DMS53 treated with DMSO at 0.1 percent for 48 hours (cell line): ENCODE measurements at regions not wholly inside any gene's neighbourhood (a gene's known extent, or its start where the extent isn't known, plus 50 kb on each side); places are given as distances from the start of the nearest gene placed in this dataset.
A peak's percentile ranks its signal among the peaks of the same experiment; 100 is the strongest.
"Not testable (repeated sequence)": the region's sequence is repeated elsewhere in the genome, so short reads cannot be mapped to it uniquely, and the experiment has no call there.

Experiments
- DNase-seq: peaks from one replicate; lab custom pipeline; 2025; ENCODE audit not compliant: unreplicated experiment; lab: John Stamatoyannopoulos, UW

GRCh38 chr3:80994767-80995166, 766.7 kb downstream of the GBE1 start:
- no peak for DNase-seq

- DNase-seq = peak; percentile 6
Measured at GRCh38 chr3:80994085-80994665, 767.3 kb downstream of the GBE1 start.

GRCh38 chr3:80993241-80993945, 768.1 kb downstream of the GBE1 start:
- no peak for DNase-seq

DNA sequence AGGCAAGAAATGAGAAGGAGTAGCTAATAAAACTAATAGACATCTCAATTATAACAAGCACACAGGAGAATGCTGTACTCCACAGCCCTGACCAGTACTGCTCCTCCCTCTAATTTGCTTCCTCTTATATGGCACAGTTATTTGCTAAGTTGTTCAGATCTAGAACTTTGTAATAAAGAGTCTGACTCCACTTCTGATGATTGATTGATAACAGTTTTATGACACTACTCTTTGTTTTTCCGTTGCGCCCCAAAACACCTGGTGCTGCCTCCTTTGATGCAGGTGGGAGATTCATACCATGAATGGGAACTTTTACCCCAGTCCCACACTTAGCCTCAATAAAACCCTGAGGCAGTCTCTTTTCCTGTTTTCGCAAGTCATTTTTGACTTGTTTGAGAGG, 777.7 kb downstream of the GBE1 start:
- DNase-seq = no peak

- no peak for DNase-seq
Measured at GRCh38 chr3:80978216-80978969, 783.1 kb downstream of the GBE1 start.

DNA sequence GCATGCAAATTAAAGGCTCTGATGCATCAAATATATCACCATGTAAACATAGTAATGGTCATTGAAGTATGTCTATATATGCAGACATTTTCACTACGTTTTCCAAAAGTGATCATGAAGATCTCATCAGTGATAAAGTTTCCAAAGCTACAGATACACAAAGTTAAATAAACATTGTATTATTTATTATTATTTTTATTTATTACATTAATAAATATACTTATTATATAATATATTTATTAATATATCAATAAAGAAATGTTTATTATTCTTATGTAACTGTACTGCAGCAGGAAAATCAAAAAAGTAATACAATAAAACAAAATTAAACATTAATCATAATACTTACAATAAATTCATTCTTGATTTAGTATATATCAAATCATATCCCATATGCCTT, 791.2 kb downstream of the GBE1 start:
- no peak for DNase-seq

GRCh38 chr3:80929576-80929975, 831.9 kb downstream of the GBE1 start:
- DNase-seq = no peak

DNA sequence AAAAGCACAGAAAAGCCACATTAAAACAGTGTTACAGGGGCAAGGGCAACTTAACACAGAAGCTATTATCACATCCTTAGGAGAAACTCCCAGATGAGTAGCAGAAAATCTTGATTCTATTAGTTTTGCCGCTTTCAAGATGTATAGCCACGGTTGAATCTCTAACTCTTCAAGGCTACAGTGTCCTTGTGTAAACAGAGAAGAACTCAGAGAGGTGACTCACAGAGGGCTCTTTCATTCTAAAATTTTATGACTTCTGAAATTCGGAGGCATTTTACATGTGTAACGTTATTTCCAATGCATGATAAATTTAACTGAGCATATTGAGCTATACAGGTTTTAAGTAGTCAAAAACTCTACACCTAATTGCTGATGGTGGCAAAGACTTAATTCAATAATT, 846.6 kb downstream of the GBE1 start:
- no peak for DNase-seq

GRCh38 chr3:80898211-80898610, 863.2 kb downstream of the GBE1 start:
- DNase-seq = no peak

DNA sequence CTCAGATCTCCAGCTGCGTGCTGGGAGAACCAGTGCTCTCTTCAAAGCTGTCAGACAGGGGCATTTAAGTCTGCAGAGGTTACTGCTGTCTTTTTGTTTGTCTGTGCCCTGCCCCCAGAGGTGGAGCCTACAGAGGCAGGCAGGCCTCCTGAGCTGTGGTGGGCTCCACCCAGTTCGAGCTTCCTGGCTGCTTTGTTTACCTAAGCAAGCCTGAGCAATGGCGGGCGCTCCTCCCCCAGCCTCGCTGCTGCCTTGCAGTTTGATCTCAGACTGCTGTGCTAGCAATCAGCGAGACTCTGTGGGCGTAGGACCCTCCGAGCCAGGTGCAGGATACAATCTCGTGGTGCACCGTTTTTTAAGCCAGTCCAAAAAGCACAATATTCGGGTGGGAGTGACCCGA, 864.4 kb downstream of the GBE1 start:
- not testable (repeated sequence) for DNase-seq

DNA sequence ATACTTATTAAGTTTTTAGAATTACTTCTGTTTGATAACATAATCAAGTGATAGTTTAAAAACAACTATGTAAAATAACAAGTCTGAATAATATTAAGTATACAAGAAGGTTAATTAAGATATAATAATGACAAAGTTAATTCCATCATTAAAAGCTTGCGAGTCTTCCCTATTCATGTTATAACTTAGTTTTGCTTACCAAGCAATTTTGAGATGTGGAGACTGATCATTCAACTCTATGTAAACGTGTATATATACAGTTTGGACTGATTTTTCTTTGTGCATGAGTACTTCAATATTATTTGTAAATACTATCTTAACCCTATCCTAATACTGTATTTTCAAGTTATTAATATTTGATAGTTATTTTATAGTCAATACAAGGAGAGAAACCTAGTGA, 870.9 kb downstream of the GBE1 start:
- no peak for DNase-seq

DNA sequence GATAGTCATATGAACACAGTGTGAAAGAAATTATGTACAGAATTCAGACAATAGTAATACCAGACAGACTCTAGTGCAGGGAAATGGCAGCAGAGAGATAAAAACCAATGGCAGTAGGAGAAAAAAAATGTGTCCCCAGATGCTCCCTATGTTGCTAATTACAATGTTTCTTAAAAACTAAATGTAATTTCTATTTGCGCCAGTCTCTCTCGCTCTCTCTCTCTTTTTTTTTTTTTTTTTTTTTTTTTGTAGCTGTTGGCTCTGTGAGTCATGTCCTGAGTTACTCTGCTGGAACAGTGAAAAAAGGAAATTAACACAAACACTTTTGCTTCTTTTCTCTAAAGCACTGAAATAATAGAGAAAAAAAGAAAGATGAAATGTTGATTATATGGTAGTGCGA, 871.9 kb downstream of the GBE1 start:
- no peak for DNase-seq

DNA sequence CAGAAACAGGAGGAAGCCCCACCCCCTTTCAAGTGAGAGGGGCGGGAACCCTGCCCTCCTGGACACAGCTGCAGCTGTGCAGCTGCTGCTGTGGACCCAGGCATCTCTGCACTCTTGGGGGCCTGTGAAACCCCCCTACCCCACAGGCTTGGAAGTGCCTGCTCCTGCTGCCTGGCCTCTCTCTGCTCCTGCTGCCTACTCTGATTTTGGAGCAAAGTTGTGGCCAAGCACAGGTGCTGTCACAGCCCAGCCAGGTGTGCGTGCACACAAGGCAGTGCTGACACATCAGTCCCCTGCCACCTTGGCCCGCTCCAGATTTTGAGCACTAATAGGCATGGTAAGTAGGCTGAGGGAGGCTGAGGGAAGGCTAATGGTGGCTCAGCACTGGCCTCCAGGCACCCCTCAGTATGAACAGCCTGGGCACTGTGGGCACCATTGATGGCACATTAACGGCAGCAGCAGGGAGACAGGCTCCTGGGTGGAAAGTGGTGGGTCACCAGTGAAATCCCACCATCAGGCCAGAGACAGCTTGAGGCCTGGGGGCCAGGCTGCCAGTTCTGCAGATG, 890.9 kb downstream of the GBE1 start:
- DNase-seq = no peak

GRCh38 chr3:80855482-80855881, 906.0 kb downstream of the GBE1 start:
- DNase-seq = no peak

- no peak for DNase-seq
Measured at GRCh38 chr3:80836395-80836794, 925.0 kb downstream of the GBE1 start.

DNA sequence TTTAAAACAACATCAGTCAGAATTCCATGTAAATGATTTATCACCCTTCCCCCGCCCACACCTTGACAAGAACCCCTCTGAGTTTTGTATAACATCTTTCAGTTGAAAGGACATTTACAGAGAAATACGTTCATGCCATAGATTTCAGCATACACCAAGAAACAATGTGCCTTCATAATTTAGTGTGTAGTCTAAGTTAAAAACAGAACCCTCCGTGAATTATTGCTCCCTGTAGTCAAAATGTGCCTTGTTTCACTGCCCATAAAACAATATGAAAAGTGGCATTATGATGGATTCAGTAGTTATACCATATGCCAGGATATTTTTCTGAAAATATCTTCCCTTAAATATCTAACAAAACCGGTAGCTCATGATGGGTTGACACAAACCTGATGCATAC, 953.9 kb downstream of the GBE1 start:
- no peak for DNase-seq

- DNase-seq = no peak
Measured at GRCh38 chr3:80806673-80807072, 954.8 kb downstream of the GBE1 start.

GRCh38 chr3:80788914-80789313, 972.5 kb downstream of the GBE1 start:
- no peak for DNase-seq

DNA sequence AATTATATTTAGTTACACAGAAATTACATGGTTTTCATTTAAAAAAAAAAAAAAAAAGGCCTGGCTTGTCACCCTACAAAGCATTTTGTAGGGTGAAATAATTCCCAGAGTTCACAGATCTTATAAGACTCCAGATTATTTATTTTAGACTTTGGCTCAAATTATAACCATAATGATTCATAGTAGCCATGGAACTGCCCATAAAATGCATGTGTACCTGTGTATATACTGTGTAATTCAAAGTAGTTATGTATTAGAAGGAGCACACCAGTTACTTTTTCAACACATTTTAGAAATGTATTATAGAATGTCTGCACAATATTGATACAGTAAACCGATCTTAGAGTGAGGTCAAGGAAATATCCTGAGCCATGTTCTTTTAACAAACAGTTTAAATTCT, 975.6 kb downstream of the GBE1 start:
- DNase-seq = no peak

DNA sequence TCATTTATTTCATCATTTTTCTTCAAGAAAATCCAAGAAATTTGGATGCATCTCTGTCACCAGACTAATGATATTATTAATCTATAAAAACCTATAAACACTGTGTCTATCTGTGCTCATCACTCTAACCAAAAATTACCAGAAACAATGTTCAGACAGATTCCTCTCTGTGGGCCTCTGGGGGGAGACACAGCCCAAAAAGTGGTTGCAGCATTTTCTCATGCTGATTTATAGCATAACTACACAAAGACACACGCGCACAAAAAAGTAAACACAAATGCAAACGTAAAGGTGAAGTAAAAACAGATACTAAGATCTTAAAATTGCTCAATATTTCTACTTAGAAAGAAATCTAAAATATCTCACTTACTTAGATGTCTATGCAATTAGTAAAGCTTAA, 976.0 kb downstream of the GBE1 start:
- no peak for DNase-seq

GRCh38 chr3:80771085-80771484, 990.4 kb downstream of the GBE1 start:
- DNase-seq = peak; percentile 41
